Ovary (tissue), 7 donors: ENCODE measurements at regions not wholly inside any gene's neighbourhood (a gene's known extent, or its start where the extent isn't known, plus 50 kb on each side); places are given as distances from the start of the nearest gene placed in this dataset.

Experiments used
- DNase-seq, 5 donors: peaks; one replicate each; pipeline ENCODE4 v3.0.0-alpha.2; 2019 to 2020
- H3K27ac ChIP-seq, 2 donors: fragments of 200-600 bp; one replicate each; pipeline versions ENCODE4 v1.5.1 to v1.8.0; 2019 to 2022
- H3K27me3 ChIP-seq: fragments of 200-600 bp; one replicate; pipeline ENCODE4 v1.8.0; 2022
- H3K36me3 ChIP-seq: fragments of 200-600 bp; sonication (generic); one replicate; pipeline ENCODE4 v1.5.1; 2019
- H3K4me1 ChIP-seq: one replicate; pipeline ENCODE4 v1.8.1; 2013; ENCODE audit warnings: mild to moderate bottlenecking, moderate library complexity; ENCODE audit not compliant: insufficient read depth
- H3K4me3 ChIP-seq: fragments of 200-600 bp; sonication (generic); one replicate; pipeline ENCODE4 v1.5.1; 2017
- H3K9me3 ChIP-seq, 2 donors: fragments of 200-600 bp in 1 of 2; sonication (generic) in 1 of 2; one replicate each; pipeline versions ENCODE4 v1.5.1 to v1.8.1; 2013 to 2019; ENCODE audit warnings: mild to moderate bottlenecking in 1 of 2, moderate library complexity in 1 of 2
- CTCF ChIP-seq, 3 donors: fragments of 450-650 bp in 2 of 3; fragments of 200-600 bp in 1 of 3; IDR thresholded peaks; one replicate each; pipeline versions ENCODE4 v1.5.1 to v1.8.0; 2016 to 2022; ENCODE audit warnings: antibody characterized with exemption in 3 of 3, mild to moderate bottlenecking in 1 of 3
- EP300 ChIP-seq: sonication (generic); formaldehyde crosslinking; IDR thresholded peaks from one replicate; pipeline ENCODE4 v1.6.1; 2017; ENCODE audit warnings: antibody characterized with exemption
- POLR2A ChIP-seq: fragments of 450-650 bp; IDR thresholded peaks from one replicate; pipeline ENCODE4 v1.6.1; 2017; ENCODE audit warnings: antibody characterized with exemption, mild to moderate bottlenecking, moderate library complexity
- WGBS, 3 donors: extraction: QIAGEN DNeasy Blood & Tissue Kit in 1 of 3; methylation state at CpG; one replicate each; pipeline versions ENCODE4 v1.1.5 to v1.1.7; 2013 to 2017; 5-methylcytosine and 5-hydroxymethylcytosine counted together
- intact Hi-C, 4 donors: fragments of 100-400 bp; cut with DNase I; formaldehyde crosslinking; loops; one replicate each; pipeline versions ENCODE4 v1.11.0 to v1.15.1; 2022 to 2023
- donor health status: DM: no; HTN: no; CAD: no; lungs with moderate emphysema.
- donor health status: DM: no; HTN: no; CAD: no.
- donor health status: Bipolar disorder and iron deficiency.
- donor health status: DM: no; HTN: no; CAD: no.
- donor health status: DM: yes; HTN: yes; CAD: no.

- H3K4me1 ChIP-seq, result no peaks in the 10 kb centered on the region
- 79 to 82% (median 79%) methylated on average over 17 of the region's 17 CpGs for WGBS, 3 donors
- H3K36me3 ChIP-seq, result no peaks in the 10 kb centered on the region
- no peaks in the 10 kb centered on the region for H3K27me3 ChIP-seq
- no peak for TF ChIP-seq CTCF (IDR thresholded peaks at IDR 0.05)
- no peak for TF ChIP-seq POLR2A
- TF ChIP-seq EP300, result no peak
- DNase-seq, result no peak
- intact Hi-C loops, result no loop called here
- no peaks in the 10 kb centered on the region for H3K9me3 ChIP-seq
- no peak overlapping the region for H3K27ac ChIP-seq
- no peak overlapping the region for H3K4me3 ChIP-seq
Measured at GRCh38 chr20:63128956-63129355, 87.0 kb downstream of the YTHDF1 start.

- Histone ChIP-seq H3K27me3 (no peaks in the 10 kb centered on the region), H3K36me3 (no peaks in the 10 kb centered on the region), H3K4me3 (no peak overlapping the region), H3K4me1 (no peaks in the 10 kb centered on the region), H3K9me3 (no peaks in the 10 kb centered on the region), H3K27ac (no peak overlapping the region)
- WGBS, 3 donors, result 91 to 94% (median 92%) methylated on average over 30 of the region's 30 CpGs
- intact Hi-C loops, result no loop called here
- TF ChIP-seq POLR2A, result no peak
- no peak for TF ChIP-seq CTCF (IDR thresholded peaks at IDR 0.05)
- no peak for TF ChIP-seq EP300
- no peak for DNase-seq
Measured at GRCh38 chr20:63128367-63128766, 87.6 kb downstream of the YTHDF1 start.

GRCh38 chr20:63127700-63128364 is 88.1 kb downstream of the YTHDF1 start:
- 66 to 74% (median 68%) methylated on average over 21 of the region's 21 CpGs for WGBS, 3 donors
- H3K4me1 ChIP-seq, result no peaks in the 10 kb centered on the region
- H3K36me3 ChIP-seq, result no peaks in the 10 kb centered on the region
- no peak overlapping the region for H3K4me3 ChIP-seq
- no peak for DNase-seq
- TF ChIP-seq POLR2A, result no peak
- H3K9me3 ChIP-seq, result no peaks in the 10 kb centered on the region
- no peak overlapping the region for H3K27ac ChIP-seq
- intact Hi-C loops, result no loop called here
- H3K27me3 ChIP-seq, result no peaks in the 10 kb centered on the region

- Histone ChIP-seq H3K4me3 (no peak overlapping the region), H3K36me3 (no peaks in the 10 kb centered on the region), H3K9me3 (no peaks in the 10 kb centered on the region), H3K4me1 (no peaks in the 10 kb centered on the region), H3K27ac (no peak overlapping the region), H3K27me3 (no peaks in the 10 kb centered on the region)
- TF ChIP-seq CTCF (IDR thresholded peaks at IDR 0.05), result no peak
- TF ChIP-seq EP300, result no peak
- no peak for TF ChIP-seq POLR2A
- 56 to 62% (median 57%) methylated on average over 18 of the region's 18 CpGs for WGBS, 3 donors
- DNase-seq, result no peak
- intact Hi-C loops, result no loop called here
Measured at GRCh38 chr20:63126876-63127699, 88.8 kb downstream of the YTHDF1 start.
